Retina (tissue), 1 donor: ENCODE measurements at regions not wholly inside any gene's neighbourhood (a gene's known extent, or its start where the extent isn't known, plus 50 kb on each side); places are given as distances from the start of the nearest gene placed in this dataset.
"Not testable (repeated sequence)": the region's sequence is repeated elsewhere in the genome, so short reads cannot be mapped to it uniquely, and the experiment has no call there.

Experiments used
- DNase-seq: peaks from one replicate; pipeline ENCODE4 v3.0.0-alpha.2; 2016

GRCh38 chr10:76815505-76815904 lies 822.1 kb downstream of the KCNMA1 start:
- DNase-seq = not testable (repeated sequence)

- no peak for DNase-seq
Observed at GRCh38 chr10:76811430-76811829, 826.2 kb downstream of the KCNMA1 start.

GRCh38 chr10:76788452-76788811 lies 849.2 kb downstream of the KCNMA1 start:
- no peak for DNase-seq

GRCh38 chr10:76787746-76788451 lies 849.7 kb downstream of the KCNMA1 start:
- no peak for DNase-seq

- peak; percentile 22 for DNase-seq
Observed at GRCh38 chr10:76786504-76787072, 851.0 kb downstream of the KCNMA1 start.

- no peak for DNase-seq
Observed at GRCh38 chr10:76784076-76784475, 853.5 kb downstream of the KCNMA1 start.

- DNase-seq = no peak
Observed at GRCh38 chr10:76779796-76780301, 857.8 kb downstream of the KCNMA1 start.

- DNase-seq = peak; percentile 48
Observed at GRCh38 chr10:76778914-76779795, 858.5 kb downstream of the KCNMA1 start.

GRCh38 chr10:76774987-76775603 lies 862.5 kb downstream of the KCNMA1 start:
- DNase-seq = no peak

- no peak for DNase-seq
Observed at GRCh38 chr10:76769582-76769981, 868.0 kb downstream of the KCNMA1 start.

GRCh38 chr10:76769161-76769560 lies 868.4 kb downstream of the KCNMA1 start:
- no peak for DNase-seq

GRCh38 chr10:76766682-76767081 lies 870.9 kb downstream of the KCNMA1 start:
- DNase-seq = peak; percentile 31

GRCh38 chr10:76764921-76765320 lies 872.7 kb downstream of the KCNMA1 start:
- not testable (repeated sequence) for DNase-seq

- DNase-seq = no peak
Observed at GRCh38 chr10:76764177-76764576, 873.4 kb downstream of the KCNMA1 start.

GRCh38 chr10:76763376-76763775 lies 874.2 kb downstream of the KCNMA1 start:
- no peak for DNase-seq

GRCh38 chr10:76759681-76760080 lies 877.9 kb downstream of the KCNMA1 start:
- DNase-seq = no peak

GRCh38 chr10:76743169-76743568 lies 894.4 kb downstream of the KCNMA1 start:
- no peak for DNase-seq

- no peak for DNase-seq
Observed at GRCh38 chr10:76740514-76740913, 897.1 kb downstream of the KCNMA1 start.

- no peak for DNase-seq
Observed at GRCh38 chr10:76738991-76739390, 898.6 kb downstream of the KCNMA1 start.

GRCh38 chr10:76736815-76737618 lies 900.6 kb downstream of the KCNMA1 start:
- no peak for DNase-seq

GRCh38 chr10:76736392-76736791 lies 901.2 kb downstream of the KCNMA1 start:
- DNase-seq = no peak

GRCh38 chr10:76735866-76736265 lies 901.7 kb downstream of the KCNMA1 start:
- no peak for DNase-seq
